ENCODE measurements at regions not wholly inside any gene's neighbourhood (a gene's known extent, or its start where the extent isn't known, plus 50 kb on each side); places are given as distances from the start of the nearest gene placed in this dataset.

- Histone ChIP-seq H3K27ac (no peak overlapping the region), H3K4me3 (no peak overlapping the region)
- TF ChIP-seq CTCF (IDR thresholded peaks at IDR 0.05) = no peak
- no peak for DNase-seq (ENCODE audit: low spot score)
These were observed 217.3 kb upstream of the TBX3 start for GRCh38 chr12:114901316-114901715.

GRCh38 chr12:114898159-114898558, 214.2 kb upstream of the TBX3 start:
- no peak overlapping the region for H3K27ac ChIP-seq
- no peak for DNase-seq (ENCODE audit: low spot score)
- no peak for TF ChIP-seq CTCF (IDR thresholded peaks at IDR 0.05)
- H3K4me3 ChIP-seq = no peak overlapping the region

- Histone ChIP-seq H3K27ac (no peak overlapping the region), H3K4me3 (no peak overlapping the region)
- no peak for DNase-seq (ENCODE audit: low spot score)
- TF ChIP-seq CTCF (IDR thresholded peaks at IDR 0.05) = no peak
These were observed 211.9 kb upstream of the TBX3 start for GRCh38 chr12:114895827-114896226.

- TF ChIP-seq CTCF (IDR thresholded peaks at IDR 0.05) = no peak
- no peak for DNase-seq (ENCODE audit: low spot score)
- Histone ChIP-seq H3K4me3 (no peak overlapping the region), H3K27ac (no peak overlapping the region)
These were observed 211.1 kb upstream of the TBX3 start for GRCh38 chr12:114895081-114895480.

- H3K4me3 ChIP-seq = no peak overlapping the region
- DNase-seq (ENCODE audit: low spot score) = no peak
- no peak overlapping the region for H3K27ac ChIP-seq
- TF ChIP-seq CTCF (IDR thresholded peaks at IDR 0.05) = no peak
These were observed 210.1 kb upstream of the TBX3 start for GRCh38 chr12:114894076-114894475.

- no peak for DNase-seq (ENCODE audit: low spot score)
- TF ChIP-seq CTCF (IDR thresholded peaks at IDR 0.05) = no peak
These were observed 205.1 kb upstream of the TBX3 start for GRCh38 chr12:114888928-114889584.

GRCh38 chr12:114888448-114888847, 204.5 kb upstream of the TBX3 start:
- TF ChIP-seq CTCF (IDR thresholded peaks at IDR 0.05) = no peak
- no peak overlapping the region for H3K27ac ChIP-seq
- DNase-seq (ENCODE audit: low spot score) = no peak

More at GRCh38 chr12:114888928-114889584, 205.1 kb upstream of the TBX3 start:
- Histone ChIP-seq H3K27ac (no peak overlapping the region), H3K4me3 (no peak overlapping the region)

More at GRCh38 chr12:114888448-114888847, 204.5 kb upstream of the TBX3 start:
- no peak overlapping the region for H3K4me3 ChIP-seq

Data from coronary artery (tissue), 2 donors.